Peyer's patch (tissue), 4 donors: ENCODE measurements at regions not wholly inside any gene's neighbourhood (a gene's known extent, or its start where the extent isn't known, plus 50 kb on each side); places are given as distances from the start of the nearest gene placed in this dataset.
A peak's percentile ranks its signal among the peaks of the same experiment; 100 is the strongest.

Source experiments
- DNase-seq, 3 donors: peaks; one replicate each; pipeline ENCODE4 v3.0.0-alpha.2; 2017 to 2019
- H3K27ac ChIP-seq, 4 donors: fragments of 200-600 bp; sonication (generic); one replicate each; pipeline ENCODE4 v1.5.1; 2016 to 2019
- H3K27me3 ChIP-seq, 2 donors: fragments of 200-600 bp; sonication (generic); one replicate each; pipeline ENCODE4 v1.5.1; 2019
- H3K36me3 ChIP-seq, 3 donors: fragments of 200-600 bp; sonication (generic); one replicate each; pipeline ENCODE4 v1.5.1; 2016 to 2019
- H3K4me1 ChIP-seq, 4 donors: fragments of 200-600 bp; sonication (generic); one replicate each; pipeline ENCODE4 v1.5.1; 2016 to 2019
- H3K4me3 ChIP-seq, 4 donors: fragments of 200-600 bp; sonication (generic); 1 replicate in 3 of 4; 2 replicates in 1 of 4; pipeline ENCODE4 v1.5.1; 2016 to 2019; ENCODE audit warnings: mild to moderate bottlenecking in 1 of 4
- H3K9me3 ChIP-seq, 4 donors: fragments of 200-600 bp; sonication (generic); one replicate each; pipeline ENCODE4 v1.5.1; 2016 to 2019; ENCODE audit warnings: mild to moderate bottlenecking in 1 of 4
- CTCF ChIP-seq, 6 experiments: fragments of 450-650 bp in 4 of 6; fragments of 200-600 bp in 2 of 6; sonication (generic) in 1 of 6; IDR thresholded peaks; one replicate each; pipeline ENCODE4 v1.5.1; 2017 to 2019; ENCODE audit warnings: antibody characterized with exemption in 6 of 6, mild to moderate bottlenecking in 3 of 6, moderate library complexity in 1 of 6
- POLR2A ChIP-seq, 2 donors: fragments of 450-650 bp; IDR thresholded peaks; one replicate each; pipeline ENCODE4 v1.5.1; 2017; ENCODE audit warnings: antibody characterized with exemption in 2 of 2, mild to moderate bottlenecking in 2 of 2, moderate library complexity in 2 of 2

DNA sequence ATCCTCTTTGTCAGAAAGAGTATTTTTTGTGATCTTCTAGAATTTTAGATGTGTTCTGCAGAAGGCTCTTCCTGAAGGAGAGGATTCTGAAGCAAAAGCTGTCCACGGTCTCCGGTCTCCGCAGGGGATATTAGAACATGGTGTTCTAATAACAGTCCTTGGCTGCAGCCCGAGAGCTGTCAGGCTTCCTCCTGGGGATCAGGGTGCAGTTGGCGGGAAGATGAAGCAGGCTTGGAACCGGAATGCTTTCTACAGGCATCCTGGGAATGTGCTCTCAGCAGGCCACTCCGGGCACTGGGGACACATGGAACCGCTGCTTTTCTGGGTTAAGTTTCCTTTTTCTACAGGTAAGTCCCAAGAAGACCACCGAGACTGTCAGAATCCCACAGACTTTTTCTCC lies 118.6 kb upstream of the PARD3 start:
- no peaks in the 10 kb centered on the region for H3K36me3 ChIP-seq
- H3K27ac ChIP-seq, result no peak overlapping the region
- H3K4me1 ChIP-seq, result no peaks in the 10 kb centered on the region
- no peak overlapping the region for H3K4me3 ChIP-seq
- no peak for DNase-seq
- no peaks in the 10 kb centered on the region for H3K9me3 ChIP-seq
- TF ChIP-seq POLR2A (IDR thresholded peaks at IDR 0.05) (no peak), CTCF (IDR thresholded peaks at IDR 0.05) (no peak)
- H3K27me3 ChIP-seq, result no peaks in the 10 kb centered on the region

GRCh38 chr10:34932235-34932634 lies 117.1 kb upstream of the PARD3 start:
- TF ChIP-seq POLR2A (IDR thresholded peaks at IDR 0.05), result no peak
- TF ChIP-seq CTCF (IDR thresholded peaks at IDR 0.05), result no peak
- no peak overlapping the region for H3K27ac ChIP-seq
- DNase-seq, result no peak
- no peaks in the 10 kb centered on the region for H3K36me3 ChIP-seq
- no peaks in the 10 kb centered on the region for H3K27me3 ChIP-seq
- H3K4me1 ChIP-seq, result no peaks in the 10 kb centered on the region
- no peak overlapping the region for H3K4me3 ChIP-seq
- no peaks in the 10 kb centered on the region for H3K9me3 ChIP-seq

- no peak for DNase-seq
- Histone ChIP-seq H3K27me3 (no peaks in the 10 kb centered on the region), H3K36me3 (no peaks in the 10 kb centered on the region), H3K9me3 (no peaks in the 10 kb centered on the region), H3K4me1 (no peaks in the 10 kb centered on the region), H3K27ac (no peak overlapping the region), H3K4me3 (no peak overlapping the region)
- TF ChIP-seq POLR2A (IDR thresholded peaks at IDR 0.05), result no peak
- TF ChIP-seq CTCF (IDR thresholded peaks at IDR 0.05), result no peak
Observed at GRCh38 chr10:34931216-34931615, 116.1 kb upstream of the PARD3 start.

- no peak overlapping the region for H3K4me3 ChIP-seq
- no peak overlapping the region for H3K27ac ChIP-seq
- DNase-seq, result peak in 1 of 3 donors; percentile 11
- H3K36me3 ChIP-seq, result no peaks in the 10 kb centered on the region
- no peaks in the 10 kb centered on the region for H3K4me1 ChIP-seq
- H3K27me3 ChIP-seq, result no peaks in the 10 kb centered on the region
- TF ChIP-seq POLR2A (IDR thresholded peaks at IDR 0.05), result no peak
- no peak for TF ChIP-seq CTCF (IDR thresholded peaks at IDR 0.05)
- peaks cover 0 to 6% (median 0%) of the 10 kb centered on the region in 4 donors for H3K9me3 ChIP-seq
Observed at GRCh38 chr10:34922138-34922537, 107.0 kb upstream of the PARD3 start.

GRCh38 chr10:34920578-34920977 lies 105.5 kb upstream of the PARD3 start:
- Histone ChIP-seq H3K4me3 (no peak overlapping the region), H3K9me3 (peaks cover 0 to 6% (median 0%) of the 10 kb centered on the region in 4 donors), H3K36me3 (no peaks in the 10 kb centered on the region), H3K4me1 (no peaks in the 10 kb centered on the region), H3K27ac (no peak overlapping the region), H3K27me3 (no peaks in the 10 kb centered on the region)
- no peak for DNase-seq
- no peak for TF ChIP-seq CTCF (IDR thresholded peaks at IDR 0.05)
- no peak for TF ChIP-seq POLR2A (IDR thresholded peaks at IDR 0.05)

DNA sequence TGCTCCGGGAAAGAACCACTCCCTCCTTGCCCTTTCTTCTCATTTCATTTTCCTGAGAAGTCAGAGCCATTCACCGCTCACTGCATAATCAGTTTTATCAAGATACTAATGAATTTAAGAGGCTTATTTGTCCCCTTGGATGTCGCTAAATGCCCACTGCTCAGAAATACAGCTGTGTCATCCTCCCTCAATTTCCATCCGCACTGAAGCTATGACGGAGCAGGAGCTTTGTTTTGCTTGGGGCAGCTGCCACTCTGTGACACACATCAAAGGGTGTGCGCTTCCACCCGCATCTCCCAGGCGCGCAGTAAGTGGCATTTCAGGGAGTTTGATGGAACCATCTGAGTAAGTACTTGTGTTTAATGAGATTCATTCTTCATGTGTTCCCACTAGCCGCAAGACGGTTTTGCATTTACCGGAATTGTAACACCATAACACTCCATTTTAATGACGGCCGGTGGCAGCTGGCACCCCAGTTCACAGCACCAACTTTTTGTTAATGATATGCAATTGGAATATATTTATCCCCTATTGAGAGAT lies 103.8 kb upstream of the PARD3 start:
- peak in 1 of 3 donors; percentile 11 for DNase-seq
- Histone ChIP-seq H3K4me3 (no peak overlapping the region), H3K9me3 (no peaks in the 10 kb centered on the region), H3K27ac (no peak overlapping the region), H3K27me3 (no peaks in the 10 kb centered on the region), H3K4me1 (no peaks in the 10 kb centered on the region), H3K36me3 (no peaks in the 10 kb centered on the region)
- no peak for TF ChIP-seq CTCF (IDR thresholded peaks at IDR 0.05)
- no peak for TF ChIP-seq POLR2A (IDR thresholded peaks at IDR 0.05)
